GM12872 (cell line): ENCODE measurements at regions not wholly inside any gene's neighbourhood (a gene's known extent, or its start where the extent isn't known, plus 50 kb on each side); places are given as distances from the start of the nearest gene placed in this dataset.

Source experiments
- TF ChIP-seq, protein P1 (sequence below): IDR thresholded peaks from 3 replicates; pipeline ENCODE4 v1.5.1; 2011; ENCODE audit warnings: low read depth, mild to moderate bottlenecking, low read length, moderate library complexity; ENCODE audit not compliant: insufficient read depth

DNA sequence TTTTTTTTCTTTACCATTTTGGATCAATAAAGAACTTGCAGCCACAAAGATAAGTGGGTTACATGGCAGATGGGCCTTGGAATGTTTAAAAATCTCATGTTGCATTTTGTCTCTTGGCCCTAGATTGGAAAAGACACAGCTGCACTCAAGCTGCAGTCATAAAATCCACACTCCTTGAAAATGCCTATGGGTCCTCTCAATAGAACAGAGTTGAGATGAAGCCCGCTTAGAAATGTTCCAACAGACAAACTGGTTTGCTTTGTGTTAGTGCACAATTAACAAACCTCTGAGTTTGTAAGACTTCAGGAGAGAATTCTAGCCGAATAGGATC lies 401.2 kb upstream of the CDIN1 start:
- TF ChIP-seq, protein P1, sequence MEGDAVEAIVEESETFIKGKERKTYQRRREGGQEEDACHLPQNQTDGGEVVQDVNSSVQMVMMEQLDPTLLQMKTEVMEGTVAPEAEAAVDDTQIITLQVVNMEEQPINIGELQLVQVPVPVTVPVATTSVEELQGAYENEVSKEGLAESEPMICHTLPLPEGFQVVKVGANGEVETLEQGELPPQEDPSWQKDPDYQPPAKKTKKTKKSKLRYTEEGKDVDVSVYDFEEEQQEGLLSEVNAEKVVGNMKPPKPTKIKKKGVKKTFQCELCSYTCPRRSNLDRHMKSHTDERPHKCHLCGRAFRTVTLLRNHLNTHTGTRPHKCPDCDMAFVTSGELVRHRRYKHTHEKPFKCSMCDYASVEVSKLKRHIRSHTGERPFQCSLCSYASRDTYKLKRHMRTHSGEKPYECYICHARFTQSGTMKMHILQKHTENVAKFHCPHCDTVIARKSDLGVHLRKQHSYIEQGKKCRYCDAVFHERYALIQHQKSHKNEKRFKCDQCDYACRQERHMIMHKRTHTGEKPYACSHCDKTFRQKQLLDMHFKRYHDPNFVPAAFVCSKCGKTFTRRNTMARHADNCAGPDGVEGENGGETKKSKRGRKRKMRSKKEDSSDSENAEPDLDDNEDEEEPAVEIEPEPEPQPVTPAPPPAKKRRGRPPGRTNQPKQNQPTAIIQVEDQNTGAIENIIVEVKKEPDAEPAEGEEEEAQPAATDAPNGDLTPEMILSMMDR, result no peak

DNA sequence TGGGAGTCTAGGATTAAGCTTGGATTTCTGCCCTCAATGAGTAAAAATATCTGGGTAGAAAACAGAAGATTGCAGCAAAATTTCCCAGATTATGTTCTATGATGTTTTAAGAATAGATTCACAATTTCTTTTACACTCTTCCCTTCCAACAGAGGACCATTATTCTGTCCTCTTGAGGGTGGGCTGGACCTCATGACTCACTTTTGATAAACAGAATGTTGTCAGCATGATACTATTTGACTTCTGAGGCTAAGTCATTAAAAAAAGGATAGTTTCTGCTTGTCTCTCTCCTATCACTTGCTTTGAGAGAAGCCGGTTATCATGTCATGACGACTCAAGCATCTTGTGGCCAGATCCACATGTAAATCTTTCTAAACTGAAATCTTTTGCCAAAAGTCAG lies 396.2 kb upstream of the CDIN1 start:
- TF ChIP-seq, protein P1, result no peak

DNA sequence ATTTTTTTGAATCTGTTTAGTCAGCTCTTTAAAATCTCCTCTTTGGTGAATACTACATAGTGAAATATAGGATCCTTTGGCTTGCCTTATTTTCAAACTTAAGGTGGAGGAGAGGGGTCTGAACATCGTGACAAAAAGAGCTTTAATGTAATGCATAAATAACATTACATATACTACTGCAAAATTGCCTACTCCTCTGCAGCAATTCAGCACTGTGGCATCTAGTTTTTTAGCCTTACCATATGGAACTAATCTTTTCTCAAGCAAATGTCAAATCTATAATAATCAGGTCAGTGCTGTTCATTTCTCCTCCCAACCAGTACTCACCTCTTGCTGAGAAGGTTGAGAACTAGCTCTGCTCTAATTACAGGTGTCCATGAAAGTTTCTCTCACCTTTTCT lies 394.0 kb upstream of the CDIN1 start:
- TF ChIP-seq, protein P1, result no peak

DNA sequence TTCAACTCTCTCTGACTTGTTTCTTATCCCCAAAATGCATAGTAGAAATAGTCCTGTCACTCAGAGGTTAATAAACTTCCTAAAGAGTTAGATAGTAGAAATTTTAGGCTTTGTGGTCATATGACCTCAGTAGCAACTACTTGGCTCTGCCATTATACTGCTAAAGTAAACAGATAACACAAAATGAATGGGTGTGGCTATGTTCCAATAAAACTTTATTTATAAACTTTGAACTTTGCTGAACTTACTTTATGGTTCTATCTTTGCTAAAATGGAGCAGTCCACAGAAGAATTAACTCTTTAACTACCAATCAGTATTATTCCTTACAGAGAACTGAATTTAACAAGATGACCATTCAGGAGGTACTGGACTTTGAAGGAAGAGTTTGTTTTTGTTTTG lies 393.6 kb upstream of the CDIN1 start:
- TF ChIP-seq, protein P1, result no peak

DNA sequence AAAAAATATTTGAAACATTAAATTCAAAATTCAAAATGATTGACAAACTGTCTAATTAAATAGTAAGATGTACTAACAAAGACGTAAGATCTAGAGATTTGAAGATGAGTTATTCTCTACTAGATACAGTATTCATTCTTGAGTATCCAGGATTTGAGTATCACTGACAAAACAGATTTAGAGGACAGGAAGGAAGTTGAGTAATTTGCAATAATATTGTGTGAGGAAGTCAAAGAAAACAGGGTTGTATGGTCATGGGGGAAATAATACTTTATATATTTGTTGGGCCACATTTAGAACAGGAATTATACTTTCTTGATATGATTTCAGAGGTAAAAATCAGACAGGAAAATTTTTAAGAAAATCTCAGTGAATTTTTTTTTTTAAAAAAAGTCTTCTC lies 393.1 kb upstream of the CDIN1 start:
- TF ChIP-seq, protein P1, result no peak

DNA sequence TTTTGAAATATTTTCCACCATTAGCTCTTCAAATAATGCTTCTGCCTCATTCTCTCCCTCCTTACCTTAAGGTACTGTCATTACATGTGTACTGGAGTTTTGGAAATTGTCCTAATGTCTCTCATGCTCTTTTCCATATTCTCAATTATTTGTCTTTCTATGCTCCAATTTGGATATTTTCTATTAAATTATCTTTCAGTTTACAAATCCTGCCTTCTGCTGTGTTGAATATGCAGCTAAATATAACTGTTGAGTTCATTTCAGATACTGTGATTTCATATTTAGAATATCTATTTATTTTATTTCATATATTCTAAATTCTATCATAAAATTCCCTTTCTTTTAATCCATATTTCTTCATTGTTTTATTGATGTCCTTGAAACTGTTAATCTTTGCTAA lies 388.0 kb upstream of the CDIN1 start:
- TF ChIP-seq, protein P1, result no peak

DNA sequence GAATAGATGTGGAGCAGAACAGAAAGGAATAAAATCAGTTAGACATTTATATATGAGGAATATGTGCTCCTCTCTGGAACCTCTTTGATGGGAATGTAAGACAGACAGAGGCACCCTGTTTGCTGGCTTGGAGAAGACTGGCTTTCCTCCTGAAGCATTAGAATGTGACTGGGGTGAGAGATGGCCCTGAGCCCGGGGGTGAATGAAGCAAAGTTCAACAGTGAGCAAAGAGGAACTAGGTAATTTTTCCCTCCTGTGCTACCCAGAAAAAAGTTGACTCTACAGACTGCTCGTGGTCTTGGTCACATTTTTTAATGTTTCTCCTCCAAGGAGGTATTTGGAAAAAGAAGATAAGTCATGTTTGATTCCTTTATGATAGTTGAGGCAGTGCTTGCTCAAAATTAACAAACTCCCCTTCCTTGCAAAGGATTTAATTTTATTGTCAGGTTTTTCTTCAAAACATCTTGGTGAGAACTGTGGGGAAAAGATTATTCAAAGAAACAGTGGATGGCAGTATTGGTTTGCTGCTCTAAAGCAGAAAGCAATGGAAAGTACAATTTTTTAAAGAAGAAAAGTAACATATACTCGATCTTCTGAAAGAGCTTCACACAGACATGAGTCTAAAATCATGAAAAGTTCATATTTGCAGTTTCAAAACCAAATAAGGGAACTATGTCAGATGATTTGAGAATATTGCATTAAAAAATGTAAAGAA lies 370.4 kb upstream of the CDIN1 start:
- TF ChIP-seq, protein P1, result no peak
